ENCODE measurements at regions not wholly inside any gene's neighbourhood (a gene's known extent, or its start where the extent isn't known, plus 50 kb on each side); places are given as distances from the start of the nearest gene placed in this dataset.

GRCh38 chr14:83893447-83893846 lies 1636.5 kb upstream of the FLRT2 start:
- TF ChIP-seq EZH2 (IDR thresholded peaks at IDR 0.05; ENCODE audit: insufficient read depth, poor library complexity, severe bottlenecking), result no peak
- no peak for TF ChIP-seq EZH2phosphoT487 (IDR thresholded peaks at IDR 0.05; ENCODE audit: insufficient read depth, low read depth)
